Panc1 (cell line): ENCODE measurements at regions not wholly inside any gene's neighbourhood (a gene's known extent, or its start where the extent isn't known, plus 50 kb on each side); places are given as distances from the start of the nearest gene placed in this dataset.

Experiments
- ATAC-seq: fragments of 200-7000 bp; cut with Tn5 transposase; 2 replicates; pipeline ENCODE4 v1.9.1; 2020; ENCODE audit warnings: mild to moderate bottlenecking, moderate library complexity
- BruUV-seq: library from RNA; stranded (reverse); fragments of 400-500 nt; replicated peaks from 2 replicates; lab custom pipeline; 2021; lab: Mats Ljungman, UMichigan
- CTCF ChIA-PET: fragments of 300-600 bp; sonication (Branson Sonifier 250); formaldehyde crosslinking; loops from one replicate; lab custom pipeline; 2022; ENCODE audit warnings: antibody characterized with exemption; lab: Charles Lee
- POLR2A ChIA-PET: fragments of 300-600 bp; sonication (Branson Sonifier 250); formaldehyde crosslinking; loops from one replicate; lab custom pipeline; 2022; ENCODE audit warnings: antibody characterized with exemption; lab: Charles Lee
- DNase-seq: peaks from one replicate; pipeline ENCODE4 v3.0.0-alpha.2; 2010; ENCODE audit warnings: low read depth, low spot score
- H3K27ac ChIP-seq: 2 replicates; pipeline ENCODE4 v1.5.1; 2011; ENCODE audit warnings: mild to moderate bottlenecking, low read length, inconsistent platforms
- H3K27me3 ChIP-seq: fragments of 200-500 bp; sonication (Bioruptor generic); 2 replicates; pipeline ENCODE4 v1.6.0; 2014; ENCODE audit warnings: low read length, inconsistent platforms; ENCODE audit not compliant: control insufficient read depth, insufficient read depth
- H3K36me3 ChIP-seq: fragments of 200-500 bp; sonication (Bioruptor generic); 2 replicates; pipeline ENCODE4 v1.5.1; 2014; ENCODE audit warnings: inconsistent platforms, mild to moderate bottlenecking, low read length, moderate library complexity; ENCODE audit not compliant: control insufficient read depth, insufficient read depth
- H3K4me1 ChIP-seq: 2 replicates; pipeline ENCODE4 v1.5.1; 2011; ENCODE audit warnings: inconsistent platforms, mild to moderate bottlenecking, low read length, moderate library complexity; ENCODE audit not compliant: control insufficient read depth, insufficient read depth
- H3K4me3 ChIP-seq, 2 experiments: 2 replicates each; pipeline ENCODE4 v1.5.1; 2011 to 2012; ENCODE audit warnings: low read depth in 2 of 2, low read length in 2 of 2, mild to moderate bottlenecking in 2 of 2, inconsistent platforms in 1 of 2, moderate library complexity in 1 of 2
- H3K9me3 ChIP-seq: fragments of 200-500 bp; sonication (Bioruptor generic); 2 replicates; pipeline ENCODE4 v1.5.1; 2014; ENCODE audit warnings: low read depth, mild to moderate bottlenecking, inconsistent platforms, low read length, moderate library complexity; ENCODE audit not compliant: control insufficient read depth, insufficient read depth
- CTCF ChIP-seq: fragments of 450-650 bp; IDR thresholded peaks from 2 replicates; pipeline ENCODE4 v1.5.1; 2017; ENCODE audit warnings: mild to moderate bottlenecking
- POLR2AphosphoS5 ChIP-seq: IDR thresholded peaks from 2 replicates; pipeline ENCODE4 v1.6.1; 2012; ENCODE audit warnings: mild to moderate bottlenecking, low read depth, low read length, moderate library complexity
- REST ChIP-seq, 2 experiments: IDR thresholded peaks; 2 replicates each; pipeline ENCODE4 v1.6.1; 2011 to 2012; ENCODE audit warnings: low read depth in 2 of 2, control low read depth in 1 of 2, low read length in 1 of 2, mild to moderate bottlenecking in 1 of 2, moderate library complexity in 1 of 2; ENCODE audit not compliant: insufficient read depth in 1 of 2
- SIN3A ChIP-seq: IDR thresholded peaks from 2 replicates; pipeline ENCODE4 v1.6.1; 2012; ENCODE audit warnings: low read depth, mild to moderate bottlenecking, low read length, moderate library complexity, borderline replicate concordance; ENCODE audit not compliant: insufficient read depth
- TCF7L2 ChIP-seq: IDR thresholded peaks from 2 replicates; pipeline ENCODE4 v1.6.1; 2011; ENCODE audit warnings: mild to moderate bottlenecking, low read depth, low read length, inconsistent platforms
- in situ Hi-C: cut with HindIII; loops from 2 replicates; pipeline ENCODE4 v1.10.0; 2016; ENCODE audit warnings: low sequenced_read_pairs, low pct_unique_long_range_greater_than_20kb
- intact Hi-C: fragments of 100-400 bp; cut with micrococcal nuclease; formaldehyde crosslinking; loops from one replicate; pipeline ENCODE4 v1.10.0; 2022; ENCODE audit not compliant: unreplicated experiment

GRCh38 chr2:220969348-220969747 lies 602.8 kb downstream of the EPHA4 start:
- no peaks in the 10 kb centered on the region for H3K36me3 ChIP-seq
- no peaks in the 10 kb centered on the region for H3K9me3 ChIP-seq
- no TSS peak for BruUV-seq
- ChIA-PET CTCF (no interaction called here), POLR2A (no interaction called here)
- TF ChIP-seq SIN3A (no peak), POLR2AphosphoS5 (no peak), CTCF (no peak), REST (IDR thresholded peaks at IDR 0.05; ENCODE audit: insufficient read depth in 1 of 2, low read depth in 2 of 2, low read length in 1 of 2) (no peak), TCF7L2 (no peak)
- no peak for ATAC-seq
- no peak for DNase-seq
- H3K4me1 ChIP-seq: no peaks in the 10 kb centered on the region
- no peak overlapping the region for H3K27ac ChIP-seq
- intact Hi-C loops: no loop called here
- H3K4me3 ChIP-seq: no peak overlapping the region
- in situ Hi-C loops: no loop called here
- no peaks in the 10 kb centered on the region for H3K27me3 ChIP-seq

- Histone ChIP-seq H3K4me3 (no peak overlapping the region), H3K27me3 (no peaks in the 10 kb centered on the region), H3K4me1 (no peaks in the 10 kb centered on the region), H3K27ac (no peak overlapping the region), H3K36me3 (no peaks in the 10 kb centered on the region), H3K9me3 (no peaks in the 10 kb centered on the region)
- intact Hi-C loops (no loop called here), in situ Hi-C loops (no loop called here)
- no TSS peak for BruUV-seq
- ChIA-PET POLR2A (no interaction called here), CTCF (no interaction called here)
- ATAC-seq (no peak), DNase-seq (no peak)
- no peak for TF ChIP-seq SIN3A
- TF ChIP-seq POLR2AphosphoS5: no peak
- no peak for TF ChIP-seq CTCF
- no peak for TF ChIP-seq REST (IDR thresholded peaks at IDR 0.05; ENCODE audit: insufficient read depth in 1 of 2, low read depth in 2 of 2, low read length in 1 of 2)
- TF ChIP-seq TCF7L2: no peak
Measured at GRCh38 chr2:220980966-220981675, 591.0 kb downstream of the EPHA4 start.
